ENCODE measurements at regions not wholly inside any gene's neighbourhood (a gene's known extent, or its start where the extent isn't known, plus 50 kb on each side); places are given as distances from the start of the nearest gene placed in this dataset.

DNA sequence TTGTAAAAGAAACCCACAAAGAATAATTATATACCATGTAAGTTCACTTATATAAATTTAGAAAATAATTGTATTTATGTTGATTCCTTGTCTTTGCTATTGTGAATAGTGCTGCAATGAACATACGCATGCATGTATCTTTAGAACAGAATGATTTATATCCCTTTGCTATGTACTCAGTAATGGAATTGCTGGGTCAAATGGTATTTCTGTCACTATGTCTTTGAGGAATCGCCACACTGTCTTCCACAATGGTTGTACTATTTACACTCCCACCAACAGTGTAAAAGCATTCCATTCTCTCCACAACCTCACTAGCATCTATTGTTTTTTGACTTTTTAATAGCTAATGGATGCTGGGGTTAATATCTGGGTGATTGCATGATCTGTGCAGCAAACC, 149.4 kb upstream of the CNTN3 start:
- TF ChIP-seq EP300 (IDR thresholded peaks at IDR 0.05) (no peak), POLR2A (IDR thresholded peaks at IDR 0.05; ENCODE audit: low read depth) (no peak), POLR2AphosphoS5 (IDR thresholded peaks at IDR 0.05) (no peak)
- TF ChIP-seq, protein P1, sequence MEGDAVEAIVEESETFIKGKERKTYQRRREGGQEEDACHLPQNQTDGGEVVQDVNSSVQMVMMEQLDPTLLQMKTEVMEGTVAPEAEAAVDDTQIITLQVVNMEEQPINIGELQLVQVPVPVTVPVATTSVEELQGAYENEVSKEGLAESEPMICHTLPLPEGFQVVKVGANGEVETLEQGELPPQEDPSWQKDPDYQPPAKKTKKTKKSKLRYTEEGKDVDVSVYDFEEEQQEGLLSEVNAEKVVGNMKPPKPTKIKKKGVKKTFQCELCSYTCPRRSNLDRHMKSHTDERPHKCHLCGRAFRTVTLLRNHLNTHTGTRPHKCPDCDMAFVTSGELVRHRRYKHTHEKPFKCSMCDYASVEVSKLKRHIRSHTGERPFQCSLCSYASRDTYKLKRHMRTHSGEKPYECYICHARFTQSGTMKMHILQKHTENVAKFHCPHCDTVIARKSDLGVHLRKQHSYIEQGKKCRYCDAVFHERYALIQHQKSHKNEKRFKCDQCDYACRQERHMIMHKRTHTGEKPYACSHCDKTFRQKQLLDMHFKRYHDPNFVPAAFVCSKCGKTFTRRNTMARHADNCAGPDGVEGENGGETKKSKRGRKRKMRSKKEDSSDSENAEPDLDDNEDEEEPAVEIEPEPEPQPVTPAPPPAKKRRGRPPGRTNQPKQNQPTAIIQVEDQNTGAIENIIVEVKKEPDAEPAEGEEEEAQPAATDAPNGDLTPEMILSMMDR (IDR thresholded peaks at IDR 0.05): no peak
